DMS114 treated with DMSO at 0.1 percent for 48 hours (cell line): ENCODE measurements at regions not wholly inside any gene's neighbourhood (a gene's known extent, or its start where the extent isn't known, plus 50 kb on each side); places are given as distances from the start of the nearest gene placed in this dataset.

Experiments
- DNase-seq: peaks from one replicate; lab custom pipeline; 2025; ENCODE audit not compliant: unreplicated experiment; lab: John Stamatoyannopoulos, UW

GRCh38 chr2:220043155-220043989 lies 415.9 kb downstream of the SLC4A3 start:
- no peak for DNase-seq

DNA sequence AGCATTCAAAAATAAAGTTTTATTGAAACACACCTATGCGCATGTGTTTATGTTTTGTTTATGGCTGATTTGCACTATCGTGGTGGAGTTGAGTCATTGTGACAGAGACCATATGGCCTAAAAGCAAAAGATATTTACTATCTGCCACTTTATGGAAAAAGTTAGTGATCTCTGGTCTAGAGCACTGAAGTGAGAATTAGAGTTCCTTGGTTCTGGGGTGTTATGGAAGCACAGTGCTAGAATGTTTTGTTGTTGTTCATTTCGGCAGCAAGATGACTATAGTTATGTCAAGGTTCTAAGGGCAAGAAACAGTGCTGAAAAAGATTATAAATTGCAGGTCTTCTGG lies 416.5 kb downstream of the SLC4A3 start:
- no peak for DNase-seq

DNA sequence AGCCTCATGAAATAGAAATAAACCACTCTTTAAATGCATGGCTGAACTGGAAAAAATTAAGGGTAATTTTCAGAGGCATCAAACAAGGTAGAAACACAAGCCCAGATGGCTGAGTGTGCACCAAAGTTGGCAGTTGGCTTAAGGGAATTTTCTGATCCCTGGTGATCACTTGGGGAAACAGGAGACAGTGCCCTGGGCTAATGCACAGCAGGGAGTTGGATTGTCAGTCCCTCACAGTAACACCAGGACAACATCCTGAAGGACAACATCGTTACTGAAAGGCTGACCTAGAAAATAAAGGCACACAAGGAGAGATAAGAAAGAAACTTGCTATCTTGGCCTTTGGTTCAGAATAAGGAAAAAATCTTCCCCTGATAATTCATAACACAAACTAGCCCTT lies 417.0 kb downstream of the SLC4A3 start:
- DNase-seq, result no peak

DNA sequence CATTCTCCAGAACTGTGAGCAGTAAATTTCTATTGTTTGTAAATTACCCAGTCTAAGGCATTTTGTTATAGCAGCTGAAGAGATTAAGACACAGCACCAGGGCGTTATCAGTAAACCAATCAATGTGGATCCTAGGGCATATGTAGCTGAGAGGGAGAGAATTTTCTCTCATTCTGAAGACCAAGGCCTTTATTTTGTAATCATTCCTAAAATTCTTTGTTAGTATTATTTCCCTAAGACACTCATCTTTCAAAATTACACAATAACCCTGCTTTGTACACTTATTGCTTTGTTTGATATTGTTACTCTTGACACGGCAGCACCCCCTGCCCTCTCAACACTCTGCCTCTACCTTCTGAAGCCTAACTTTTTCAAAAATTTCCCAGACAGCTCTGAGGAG lies 419.1 kb downstream of the SLC4A3 start:
- DNase-seq, result no peak

GRCh38 chr2:220051716-220052115 lies 424.3 kb downstream of the SLC4A3 start:
- no peak for DNase-seq

GRCh38 chr2:220053919-220054318 lies 426.5 kb downstream of the SLC4A3 start:
- no peak for DNase-seq

GRCh38 chr2:220057391-220057790 lies 430.0 kb downstream of the SLC4A3 start:
- DNase-seq, result no peak

DNA sequence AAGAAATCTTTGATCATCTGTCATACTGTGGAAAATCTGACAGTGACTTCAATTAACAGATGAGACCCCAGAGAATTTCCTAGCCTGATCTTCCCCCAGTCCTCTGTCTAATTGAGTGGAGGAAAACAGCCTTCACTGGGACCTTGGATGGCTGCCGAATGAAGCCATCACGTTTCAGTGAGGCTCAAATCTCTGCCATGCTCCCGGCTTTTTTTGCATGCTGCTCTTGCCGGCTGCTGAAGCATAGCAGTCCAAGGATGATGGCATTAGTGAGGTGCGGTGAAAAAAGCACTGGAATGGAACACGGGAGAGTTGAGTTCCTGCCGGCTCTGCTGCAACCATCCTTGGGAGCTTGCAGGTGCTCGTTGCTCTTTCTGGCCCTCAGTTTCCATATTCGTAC lies 430.5 kb downstream of the SLC4A3 start:
- no peak for DNase-seq

DNA sequence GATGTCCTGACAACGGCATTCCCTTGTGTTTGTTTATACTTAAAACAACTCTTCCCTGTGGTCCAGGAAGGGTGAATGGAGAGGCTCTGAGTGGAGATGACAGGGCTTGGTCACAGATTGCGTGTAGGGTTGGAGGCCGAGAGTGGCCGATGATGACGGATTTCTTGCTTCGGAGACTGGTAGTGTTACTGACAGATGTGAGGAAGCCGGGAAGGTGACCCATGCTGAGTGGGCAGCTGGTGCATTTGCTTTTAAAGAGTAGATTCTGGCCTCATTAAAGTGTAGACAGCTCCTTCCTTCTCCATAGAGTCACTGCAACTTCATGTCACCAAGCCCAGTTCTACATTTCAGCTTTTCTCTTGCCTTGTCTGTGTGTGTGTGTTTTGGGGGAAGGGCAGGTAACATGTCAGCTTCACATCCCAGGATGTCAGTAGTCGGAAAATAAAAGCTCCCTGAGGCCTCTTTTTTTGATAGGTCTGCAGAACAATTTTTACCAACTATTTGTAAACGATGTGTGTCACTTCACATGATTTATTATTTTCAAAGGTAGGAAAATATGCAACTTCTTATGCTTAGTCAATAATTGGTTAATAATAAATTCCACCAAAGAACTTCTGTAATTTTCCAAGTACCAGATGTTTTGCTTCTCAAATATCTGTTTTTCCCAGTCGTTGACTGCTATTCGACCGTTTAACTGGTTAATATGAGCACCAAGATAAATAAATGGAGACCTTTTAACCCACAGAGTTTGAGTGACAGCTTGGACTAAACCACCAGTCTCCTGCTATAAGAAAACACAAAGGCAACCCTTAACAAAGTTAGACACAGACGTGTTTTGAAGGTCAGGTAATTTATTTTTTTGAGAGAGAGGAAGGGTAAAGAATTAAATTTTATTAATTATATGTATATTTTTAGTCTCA lies 436.9 kb downstream of the SLC4A3 start:
- no peak for DNase-seq

GRCh38 chr2:220065581-220065980 lies 438.2 kb downstream of the SLC4A3 start:
- DNase-seq, result no peak

DNA sequence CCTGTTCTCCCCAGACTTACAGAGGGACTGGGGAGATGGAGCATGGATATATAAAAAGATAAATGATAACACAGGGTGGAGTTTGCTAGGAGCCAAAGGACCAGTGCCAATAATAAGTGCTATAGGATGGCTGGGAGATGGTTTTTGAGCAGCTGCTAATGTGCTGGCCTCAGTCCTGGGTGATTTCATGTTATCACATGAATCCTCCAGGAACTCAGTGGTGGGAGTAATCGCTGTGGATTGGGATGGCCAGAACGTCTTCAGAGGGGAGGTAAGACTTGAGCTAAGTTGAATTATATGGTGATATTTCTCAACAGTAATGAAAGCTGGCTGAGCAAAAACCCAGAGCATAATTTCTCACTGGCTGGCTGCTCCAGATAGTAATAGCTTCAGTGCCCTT lies 441.4 kb downstream of the SLC4A3 start:
- DNase-seq, result no peak

GRCh38 chr2:220070349-220070748 lies 442.9 kb downstream of the SLC4A3 start:
- no peak for DNase-seq

- no peak for DNase-seq
Measured at GRCh38 chr2:220071696-220072095, 444.3 kb downstream of the SLC4A3 start.

- no peak for DNase-seq
Measured at GRCh38 chr2:220072669-220073220, 445.3 kb downstream of the SLC4A3 start.

- DNase-seq, result no peak
Measured at GRCh38 chr2:220075835-220076234, 448.4 kb downstream of the SLC4A3 start.

- DNase-seq, result no peak
Measured at GRCh38 chr2:220076734-220077133, 449.3 kb downstream of the SLC4A3 start.

- DNase-seq, result no peak
Measured at GRCh38 chr2:220077488-220077887, 450.1 kb downstream of the SLC4A3 start.

DNA sequence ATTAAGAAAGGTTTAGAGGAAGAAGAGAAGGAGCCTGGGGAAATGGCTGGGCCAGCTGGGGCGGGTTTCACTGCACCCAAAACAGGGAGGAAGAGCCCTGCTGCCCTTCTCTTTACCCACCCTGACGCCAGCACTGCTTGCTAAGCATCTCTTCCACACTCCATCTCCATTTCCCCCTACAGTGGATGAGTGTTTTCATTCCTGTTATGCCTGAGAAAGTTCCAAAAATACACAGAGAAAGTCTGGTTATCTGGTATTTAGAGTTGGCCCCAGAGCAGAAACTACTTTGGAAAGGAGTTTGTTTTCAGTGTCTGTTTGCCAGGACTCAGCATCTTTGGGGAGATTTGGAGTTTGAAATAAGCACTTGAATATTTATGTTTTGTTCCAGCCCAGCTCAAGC lies 451.0 kb downstream of the SLC4A3 start:
- DNase-seq, result no peak

DNA sequence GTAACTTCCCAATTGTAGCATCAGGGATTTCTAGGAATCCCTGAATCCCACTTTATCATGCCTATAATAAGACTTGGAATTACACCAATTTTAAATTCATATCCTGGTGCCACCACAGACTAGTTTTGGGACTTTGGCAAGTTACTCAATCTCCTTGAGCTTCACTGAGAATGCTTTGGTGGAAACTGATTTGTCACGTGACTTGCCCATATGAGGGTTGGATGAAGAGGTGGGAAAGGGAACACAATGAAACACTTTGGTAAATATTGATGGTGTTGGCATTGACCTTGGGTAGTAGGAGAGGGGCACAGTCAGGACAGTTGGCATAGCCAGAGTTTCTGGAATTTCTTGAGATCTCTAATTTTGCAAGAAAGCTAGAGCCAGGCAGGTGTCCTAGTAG lies 452.2 kb downstream of the SLC4A3 start:
- DNase-seq, result no peak

DNA sequence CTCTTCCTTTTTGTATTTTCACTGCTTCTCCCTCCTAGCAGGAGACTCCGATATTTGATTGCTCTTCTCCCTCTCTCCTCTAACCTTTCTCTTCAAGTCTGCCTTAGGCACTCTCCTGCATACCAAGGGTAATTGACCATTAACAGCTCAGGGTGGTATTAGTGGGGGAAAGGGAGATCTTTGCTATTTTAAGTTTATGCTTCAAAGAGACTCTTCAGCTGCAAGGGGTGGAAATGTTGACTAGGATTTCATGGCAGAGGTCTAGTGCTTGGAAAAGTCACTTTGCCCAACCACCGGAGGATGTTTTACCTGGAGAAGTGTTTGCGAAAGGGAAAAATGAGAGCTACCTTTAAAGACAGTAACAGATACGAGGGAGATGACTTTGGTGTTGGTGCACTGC lies 453.7 kb downstream of the SLC4A3 start:
- no peak for DNase-seq

DNA sequence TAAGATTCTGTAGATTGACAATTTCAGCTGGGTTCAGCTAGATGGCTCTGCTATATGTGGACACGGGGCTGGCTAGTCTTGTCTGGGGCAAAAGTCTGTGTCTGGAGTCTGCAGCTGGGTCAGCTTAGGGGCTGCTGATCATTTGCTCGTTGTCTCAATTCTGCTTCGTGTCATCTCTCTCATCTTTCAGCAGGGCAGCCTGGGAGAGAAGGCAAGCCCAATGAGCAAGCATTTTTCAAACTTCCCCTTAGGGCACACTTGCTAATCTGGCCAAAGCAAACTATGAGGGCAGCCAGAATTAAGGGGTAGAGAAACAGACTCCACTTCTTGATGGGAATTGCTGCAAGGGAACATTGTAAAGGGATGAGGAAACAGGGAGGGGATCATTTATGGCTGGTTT lies 462.6 kb downstream of the SLC4A3 start:
- no peak for DNase-seq

DNA sequence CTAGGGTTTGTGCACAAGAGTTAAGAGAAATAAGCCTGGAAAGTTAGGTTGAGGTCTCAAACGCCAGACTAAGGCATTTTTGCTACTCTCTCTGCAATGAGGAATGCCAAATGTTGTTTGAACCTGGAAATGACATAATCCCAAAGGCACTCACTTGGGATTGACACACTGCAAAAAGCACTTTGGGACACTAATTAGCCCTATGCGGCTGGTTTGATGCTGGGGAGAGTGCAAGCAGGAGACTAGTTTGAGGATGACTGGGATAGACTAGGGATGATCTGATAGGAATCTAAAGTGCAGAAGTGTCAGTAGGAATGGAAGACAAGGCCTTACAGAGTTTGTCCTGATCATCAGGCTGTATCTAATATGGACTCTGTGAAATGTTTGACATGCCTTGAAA lies 469.0 kb downstream of the SLC4A3 start:
- no peak for DNase-seq
